LHCN-M2 (cell line): ENCODE measurements at regions not wholly inside any gene's neighbourhood (a gene's known extent, or its start where the extent isn't known, plus 50 kb on each side); places are given as distances from the start of the nearest gene placed in this dataset.
A peak's percentile ranks its signal among the peaks of the same experiment; 100 is the strongest.

Experiments used
- DNase-seq: peaks from one replicate; pipeline ENCODE4 v3.0.0-alpha.2; 2012; ENCODE audit warnings: low read depth

DNA sequence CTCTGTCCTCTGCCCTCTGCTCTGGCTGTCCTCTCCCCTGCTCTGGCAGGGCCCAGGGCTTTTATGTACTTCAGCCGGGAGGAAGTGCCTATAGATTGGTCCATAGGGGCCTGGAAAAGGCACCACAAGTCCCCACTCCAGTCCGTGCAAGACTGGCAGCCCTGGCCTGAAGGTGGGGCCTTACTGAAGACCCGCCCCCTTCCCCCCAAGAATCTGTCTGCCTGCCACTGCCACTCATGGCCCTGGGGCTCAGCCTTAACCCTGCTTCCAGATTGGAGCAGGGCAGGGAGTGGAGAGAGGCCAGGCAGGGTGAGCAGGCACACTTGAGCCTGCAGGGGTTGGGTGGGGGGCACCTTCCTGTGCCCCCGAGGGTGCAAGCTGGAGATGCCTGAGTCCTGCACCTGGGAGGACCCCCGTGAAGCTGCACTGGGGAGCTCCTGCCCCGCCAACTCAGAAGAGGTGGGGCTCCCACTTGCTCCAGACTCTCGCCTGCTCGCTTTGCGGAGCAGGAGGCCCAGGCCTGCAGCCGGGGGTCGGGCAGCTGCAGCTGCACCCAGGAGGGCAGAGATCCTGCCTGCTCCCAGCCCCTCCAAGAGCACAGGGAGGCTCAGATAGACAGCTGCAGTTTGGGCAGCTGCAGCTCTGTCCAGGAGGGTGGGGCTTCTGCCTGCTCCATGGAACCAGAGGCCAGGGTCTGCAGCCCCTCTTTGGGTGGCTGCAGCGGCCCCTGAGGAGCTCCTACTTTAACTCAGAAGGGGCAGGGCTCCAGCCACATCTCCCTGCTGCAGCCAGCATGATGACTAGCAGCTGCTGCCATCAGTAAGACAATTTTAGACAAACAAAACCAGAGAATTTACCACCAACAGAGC, 51.0 kb upstream of the SC5D start:
- DNase-seq: peak; percentile 79
